ENCODE measurements at regions not wholly inside any gene's neighbourhood (a gene's known extent, or its start where the extent isn't known, plus 50 kb on each side); places are given as distances from the start of the nearest gene placed in this dataset.

- TF ChIP-seq ZBTB33 (IDR thresholded peaks at IDR 0.05; ENCODE audit: extremely low read depth, insufficient replicate concordance, low read length) (no peak), CBX3 (IDR thresholded peaks at IDR 0.05; ENCODE audit: low read depth) (no peak), POLR2AphosphoS5 (IDR thresholded peaks at IDR 0.05; ENCODE audit: low read depth, low read length) (no peak), CTCF (IDR thresholded peaks at IDR 0.05 in 2 of 3, conservative IDR thresholded peaks at IDR 0.05 in 1 of 3; ENCODE audit: borderline replicate concordance in 1 of 3, insufficient read depth in 1 of 3, low read depth in 2 of 3, low read length in 2 of 3) (no peak), EGR1 (IDR thresholded peaks at IDR 0.05; ENCODE audit: low read depth) (no peak), YY1 (IDR thresholded peaks at IDR 0.05; ENCODE audit: extremely low read depth, insufficient replicate concordance, low read depth, low read length) (no peak), RAD21 (IDR thresholded peaks at IDR 0.05; ENCODE audit: low read depth) (no peak), ELF1 (IDR thresholded peaks at IDR 0.05; ENCODE audit: borderline replicate concordance, low read depth) (no peak), SRF (IDR thresholded peaks at IDR 0.05; ENCODE audit: low read depth) (no peak), SP1 (IDR thresholded peaks at IDR 0.05; ENCODE audit: low read depth) (no peak), TCF7L2 (IDR thresholded peaks at IDR 0.05; ENCODE audit: borderline replicate concordance, extremely low read depth, insufficient read depth, insufficient read length) (no peak), MAX (IDR thresholded peaks at IDR 0.05) (no peak), ZFX (IDR thresholded peaks at IDR 0.05) (no peak), SIN3A (IDR thresholded peaks at IDR 0.05; ENCODE audit: low read depth) (no peak), ATF3 (IDR thresholded peaks at IDR 0.05) (no peak), EZH2phosphoT487 (IDR thresholded peaks at IDR 0.05; ENCODE audit: borderline replicate concordance) (no peak), ZNF274 (IDR thresholded peaks at IDR 0.05; ENCODE audit: low read depth, low read length) (no peak), FOSL1 (IDR thresholded peaks at IDR 0.05; ENCODE audit: low read depth) (no peak), EZH2 (IDR thresholded peaks at IDR 0.05) (no peak), REST (IDR thresholded peaks at IDR 0.05; ENCODE audit: low read depth) (no peak)
- 0 out of 2 replicates have a peak overlapping the region, but pooled peaks have one; percentile 11 for H3K4me2 ChIP-seq (ENCODE audit: low read length)
- ATAC-seq (peak; percentile 57), DNase-seq (ENCODE audit: low read depth, low spot score) (no peak)
- no peaks in the 10 kb centered on the region for H3K9me2 ChIP-seq (ENCODE audit: insufficient read depth)
- intact Hi-C loops (cut with micrococcal nuclease), result no loop called here
- no peaks in the 10 kb centered on the region for H3K36me3 ChIP-seq (ENCODE audit: control insufficient read depth in 1 of 2, insufficient read depth in 2 of 2, low read length in 2 of 2)
- H3K4me3 ChIP-seq (replicated peaks in 1 of 2; ENCODE audit: low read depth in 1 of 2, low read length in 2 of 2), result no peak overlapping the region
- H4K20me1 ChIP-seq (ENCODE audit: insufficient read depth), result no peaks in the 10 kb centered on the region
- H3K9ac ChIP-seq (ENCODE audit: low read length), result no peak overlapping the region
- no peaks in the 10 kb centered on the region for H3K79me2 ChIP-seq (ENCODE audit: insufficient read depth, low read length)
- H3K27ac ChIP-seq (ENCODE audit: low read depth, low read length), result no peak overlapping the region
- peaks cover 0 to 7% of the 10 kb centered on the region in 2 experiments; a peak in 1 of 4 replicates for H3K4me1 ChIP-seq (ENCODE audit: control insufficient read depth in 1 of 2, insufficient read depth in 2 of 2, low read length in 2 of 2)
- no peaks in the 10 kb centered on the region for H3K9me3 ChIP-seq (ENCODE audit: control insufficient read depth in 1 of 2, insufficient read depth in 1 of 2, low read depth in 1 of 2, low read length in 2 of 2)
- ChIA-PET CTCF (no interaction called here), POLR2A (no interaction called here), RAD21 (ENCODE audit: low non-redundant PET in 1 of 2, low total read pairs in 2 of 2, uncharacterized antibody in 2 of 2, unreplicated experiment in 2 of 2) (no interaction called here)
- BruUV-seq (replicated peaks), result no TSS peak
- H2AFZ ChIP-seq (ENCODE audit: low read depth, low read length, poor library complexity, severe bottlenecking), result peak overlapping the region; percentile 26
- H3K27me3 ChIP-seq (ENCODE audit: insufficient read depth, low read length), result no peaks in the 10 kb centered on the region
These were observed 790.1 kb downstream of the TENT5A start for GRCh38 chr6:80962382-80962781.
